Mesenchymal stem cell (in vitro differentiated cells and primary cell): ENCODE measurements at regions not wholly inside any gene's neighbourhood (a gene's known extent, or its start where the extent isn't known, plus 50 kb on each side); places are given as distances from the start of the nearest gene placed in this dataset.

Experiments
- DNase-seq: peaks from one replicate; pipeline ENCODE4 v3.0.0-alpha.2; 2013
- H2AFZ ChIP-seq: one replicate; pipeline ENCODE4 v1.6.1; 2013; ENCODE audit warnings: low read depth, mild to moderate bottlenecking, control low read depth, inconsistent platforms, low read length, moderate library complexity
- H2AK5ac ChIP-seq: 2 replicates; pipeline ENCODE4 v1.6.1; 2013; ENCODE audit warnings: low read length, moderate library complexity, mild to moderate bottlenecking, inconsistent platforms; ENCODE audit not compliant: severe bottlenecking
- H2BK120ac ChIP-seq: one replicate; pipeline ENCODE4 v1.6.1; 2013; ENCODE audit warnings: low read depth, mild to moderate bottlenecking, inconsistent platforms, low read length, moderate library complexity
- H2BK12ac ChIP-seq, 2 experiments: one replicate each; pipeline ENCODE4 v1.6.1; 2013; ENCODE audit warnings: inconsistent platforms in 2 of 2, low read length in 2 of 2, mild to moderate bottlenecking in 2 of 2, moderate library complexity in 2 of 2, control low read depth in 1 of 2
- H2BK15ac ChIP-seq: one replicate; pipeline ENCODE4 v1.6.1; 2013; ENCODE audit warnings: mild to moderate bottlenecking, low read depth, inconsistent platforms; ENCODE audit not compliant: poor library complexity, severe bottlenecking
- H2BK5ac ChIP-seq: 2 replicates; pipeline ENCODE4 v1.6.1; 2013; ENCODE audit warnings: low read depth, mild to moderate bottlenecking, low read length, control low read depth, inconsistent platforms; ENCODE audit not compliant: poor library complexity, severe bottlenecking
- H3K14ac ChIP-seq, 2 experiments: one replicate each; pipeline ENCODE4 v1.6.1; 2013; ENCODE audit warnings: inconsistent platforms in 2 of 2, low read length in 2 of 2, control low read depth in 1 of 2, mild to moderate bottlenecking in 1 of 2, moderate library complexity in 1 of 2
- H3K18ac ChIP-seq, 2 experiments: one replicate each; pipeline ENCODE4 v1.6.1; 2013; ENCODE audit warnings: inconsistent platforms in 2 of 2, low read length in 2 of 2, control low read depth in 1 of 2, low read depth in 1 of 2, mild to moderate bottlenecking in 1 of 2
- H3K23ac ChIP-seq, 2 experiments: one replicate each; pipeline ENCODE4 v1.6.1; 2013; ENCODE audit warnings: inconsistent platforms in 2 of 2, low read length in 2 of 2, mild to moderate bottlenecking in 2 of 2, moderate library complexity in 2 of 2, control low read depth in 1 of 2
- H3K27ac ChIP-seq: 2 replicates; pipeline ENCODE4 v1.5.1; 2013; ENCODE audit warnings: mild to moderate bottlenecking, moderate library complexity, low read length, control low read depth, inconsistent platforms; ENCODE audit not compliant: poor library complexity, severe bottlenecking
- H3K27me3 ChIP-seq, 2 experiments: 2 replicates each; pipeline versions ENCODE4 v1.6.1 to v1.7.0; 2013; ENCODE audit warnings: low read length in 2 of 2, mild to moderate bottlenecking in 2 of 2, moderate library complexity in 2 of 2, control low read depth in 1 of 2, inconsistent platforms in 1 of 2; ENCODE audit not compliant: control insufficient read depth in 1 of 2, insufficient read depth in 1 of 2
- H3K36me3 ChIP-seq, 2 experiments: 2 replicates each; pipeline versions ENCODE4 v1.6.1 to v1.7.0; 2013; ENCODE audit warnings: low read length in 2 of 2, control low read depth in 1 of 2, inconsistent platforms in 1 of 2, low read depth in 1 of 2, mild to moderate bottlenecking in 1 of 2; ENCODE audit not compliant: insufficient read depth in 2 of 2, control insufficient read depth in 1 of 2
- H3K4ac ChIP-seq, 2 experiments: one replicate each; pipeline ENCODE4 v1.6.1; 2013; ENCODE audit warnings: inconsistent platforms in 2 of 2, low read length in 2 of 2, mild to moderate bottlenecking in 2 of 2, moderate library complexity in 2 of 2, control low read depth in 1 of 2, low read depth in 1 of 2
- H3K4me1 ChIP-seq: 2 replicates; pipeline ENCODE4 v1.6.1; 2013; ENCODE audit warnings: low read depth, low read length, control low read depth; ENCODE audit not compliant: control insufficient read depth, insufficient read depth
- H3K4me2 ChIP-seq: 2 replicates; pipeline ENCODE4 v1.6.1; 2013; ENCODE audit warnings: low read length, mild to moderate bottlenecking, inconsistent platforms; ENCODE audit not compliant: poor library complexity, severe bottlenecking
- H3K4me3 ChIP-seq, 2 experiments: 2 replicates each; pipeline versions ENCODE4 v1.5.1 to v1.7.0; 2013; ENCODE audit warnings: low read length in 2 of 2, mild to moderate bottlenecking in 2 of 2, control low read depth in 1 of 2, low read depth in 1 of 2; ENCODE audit not compliant: insufficient read depth in 1 of 2
- H3K79me1 ChIP-seq: replicated peaks from 2 replicates; pipeline ENCODE4 v1.6.1; 2013; ENCODE audit warnings: mild to moderate bottlenecking, control low read depth, low read length, inconsistent platforms; ENCODE audit not compliant: poor library complexity, severe bottlenecking
- H3K9ac ChIP-seq: 2 replicates; pipeline ENCODE4 v1.7.0; 2013; ENCODE audit warnings: mild to moderate bottlenecking, low read length, moderate library complexity
- H3K9me3 ChIP-seq: 2 replicates; pipeline ENCODE4 v1.7.0; 2013; ENCODE audit warnings: mild to moderate bottlenecking, low read length; ENCODE audit not compliant: control insufficient read depth
- H4K8ac ChIP-seq: one replicate; pipeline ENCODE4 v1.6.1; 2013; ENCODE audit warnings: inconsistent platforms, mild to moderate bottlenecking, low read length, moderate library complexity
- H4K91ac ChIP-seq: one replicate; pipeline ENCODE4 v1.6.1; 2013; ENCODE audit warnings: mild to moderate bottlenecking, low read length, inconsistent platforms
- WGBS: methylation state at CpG from one replicate; pipeline ENCODE4 v1.1.7; 2013; ENCODE audit warnings: mixed read lengths; 5-methylcytosine and 5-hydroxymethylcytosine counted together

GRCh38 chr15:95816591-95816990, 513.9 kb upstream of the NR2F2 start:
- no peak overlapping the region for H3K14ac ChIP-seq
- H2BK5ac ChIP-seq: no peak overlapping the region
- WGBS: 93% methylated on average over 3 of the region's 4 CpGs
- no peak overlapping the region for H2BK15ac ChIP-seq
- no peak overlapping the region for H4K91ac ChIP-seq
- H3K9me3 ChIP-seq: no peaks in the 10 kb centered on the region
- no peak overlapping the region for H3K4ac ChIP-seq
- H4K8ac ChIP-seq: no peak overlapping the region
- no peaks in the 10 kb centered on the region for H3K79me1 ChIP-seq
- H3K4me2 ChIP-seq: no peak overlapping the region
- no peak overlapping the region for H3K23ac ChIP-seq
- H2BK120ac ChIP-seq: no peak overlapping the region
- H2BK12ac ChIP-seq: no peak overlapping the region
- no peaks in the 10 kb centered on the region for H3K4me1 ChIP-seq
- no peak overlapping the region for H3K9ac ChIP-seq
- no peak overlapping the region for H2AFZ ChIP-seq
- no peaks in the 10 kb centered on the region for H3K27me3 ChIP-seq
- no peak for DNase-seq
- no peak overlapping the region for H3K18ac ChIP-seq
- no peaks in the 10 kb centered on the region for H3K36me3 ChIP-seq
- no peak overlapping the region for H3K27ac ChIP-seq
- H3K4me3 ChIP-seq: no peak overlapping the region
- H2AK5ac ChIP-seq: peak overlapping the region; percentile 16

DNA sequence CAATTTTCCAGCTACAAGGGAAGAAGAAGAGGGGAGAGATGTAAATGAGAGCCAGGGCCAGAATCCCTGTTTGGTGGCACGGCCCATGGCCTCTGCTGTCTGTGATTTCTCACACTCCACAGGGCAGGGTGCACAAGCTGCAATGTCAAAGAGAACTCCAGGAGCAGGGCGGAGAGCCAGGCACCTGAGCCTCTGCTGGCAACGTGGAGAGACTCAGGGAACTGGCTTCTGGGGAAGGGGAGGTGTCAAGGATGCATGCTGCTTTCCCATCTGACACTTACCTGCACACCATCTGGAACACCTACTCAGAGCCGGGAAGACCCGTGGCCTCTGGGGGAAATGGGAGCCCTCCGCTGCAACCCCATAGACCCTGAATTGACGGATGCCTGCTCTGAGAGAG, 507.5 kb upstream of the NR2F2 start:
- no peaks in the 10 kb centered on the region for H3K27me3 ChIP-seq
- no peak overlapping the region for H4K8ac ChIP-seq
- peak overlapping the region; percentile 58 for H2BK15ac ChIP-seq
- H2AK5ac ChIP-seq: no peak overlapping the region
- no peak overlapping the region for H3K4me2 ChIP-seq
- H3K36me3 ChIP-seq: no peaks in the 10 kb centered on the region
- no peak overlapping the region for H4K91ac ChIP-seq
- H3K18ac ChIP-seq: no peak overlapping the region
- no peak overlapping the region for H2AFZ ChIP-seq
- H3K23ac ChIP-seq: no peak overlapping the region
- no peak for DNase-seq
- no peak overlapping the region for H2BK5ac ChIP-seq
- H3K9ac ChIP-seq: no peak overlapping the region
- no peak overlapping the region for H2BK12ac ChIP-seq
- 83% methylated on average over 7 of the region's 7 CpGs for WGBS
- no peaks in the 10 kb centered on the region for H3K79me1 ChIP-seq
- no peak overlapping the region for H3K27ac ChIP-seq
- peak overlapping the region in 1 of 2 experiments; percentile 7 for H3K14ac ChIP-seq
- H3K4me1 ChIP-seq: peaks cover 3% of the 10 kb centered on the region
- no peaks in the 10 kb centered on the region for H3K9me3 ChIP-seq
- no peak overlapping the region for H3K4ac ChIP-seq
- no peak overlapping the region for H2BK120ac ChIP-seq
- no peak overlapping the region for H3K4me3 ChIP-seq

GRCh38 chr15:95825208-95825607, 505.3 kb upstream of the NR2F2 start:
- no peaks in the 10 kb centered on the region for H3K9me3 ChIP-seq
- DNase-seq: no peak

GRCh38 chr15:95825671-95826411, 504.7 kb upstream of the NR2F2 start:
- Histone ChIP-seq H3K27ac (peak overlapping the region; percentile 36), H2BK15ac (no peak overlapping the region), H3K9me3 (no peaks in the 10 kb centered on the region), H3K36me3 (no peaks in the 10 kb centered on the region), H3K27me3 (no peaks in the 10 kb centered on the region), H3K4me3 (no peak overlapping the region), H2BK5ac (no peak overlapping the region), H3K79me1 (no peaks in the 10 kb centered on the region), H2AFZ (no peak overlapping the region), H2BK120ac (no peak overlapping the region), H4K8ac (no peak overlapping the region), H2BK12ac (no peak overlapping the region), H3K4me1 (peaks cover 3% of the 10 kb centered on the region), H2AK5ac (no peak overlapping the region), H4K91ac (no peak overlapping the region), H3K18ac (no peak overlapping the region), H3K14ac (no peak overlapping the region), H3K4me2 (no peak overlapping the region), H3K23ac (no peak overlapping the region), H3K9ac (no peak overlapping the region), H3K4ac (no peak overlapping the region)
- DNase-seq: no peak
- 91% methylated on average over 7 of the region's 8 CpGs for WGBS

More at GRCh38 chr15:95825208-95825607, 505.3 kb upstream of the NR2F2 start:
- H3K4me3 ChIP-seq: no peak overlapping the region
- no peak overlapping the region for H3K9ac ChIP-seq
- H2BK15ac ChIP-seq: no peak overlapping the region
- no peak overlapping the region for H3K4me2 ChIP-seq
- no peak overlapping the region for H3K14ac ChIP-seq
- no peak overlapping the region for H2BK12ac ChIP-seq
- H3K27ac ChIP-seq: no peak overlapping the region
- no peak overlapping the region for H3K23ac ChIP-seq
- no peak overlapping the region for H2BK5ac ChIP-seq
- no peak overlapping the region for H2AFZ ChIP-seq
- H3K4me1 ChIP-seq: peaks cover 3% of the 10 kb centered on the region
- no peak overlapping the region for H2AK5ac ChIP-seq
- WGBS: 90% methylated on average over 1 of the region's 2 CpGs
- H4K91ac ChIP-seq: no peak overlapping the region
- no peak overlapping the region for H4K8ac ChIP-seq
- H3K36me3 ChIP-seq: no peaks in the 10 kb centered on the region
- no peak overlapping the region for H3K4ac ChIP-seq
- H3K79me1 ChIP-seq: no peaks in the 10 kb centered on the region
- no peaks in the 10 kb centered on the region for H3K27me3 ChIP-seq
- no peak overlapping the region for H3K18ac ChIP-seq
- H2BK120ac ChIP-seq: no peak overlapping the region
